ENCODE measurements at regions not wholly inside any gene's neighbourhood (a gene's known extent, or its start where the extent isn't known, plus 50 kb on each side); places are given as distances from the start of the nearest gene placed in this dataset.

- intact Hi-C loops (cut with DNase I): no loop called here
- Histone ChIP-seq H3K9me3 (replicated peaks in 1 of 3) (no peaks in the 10 kb centered on the region), H3K27ac (no peak overlapping the region), H3K4me1 (replicated peaks in 1 of 2) (no peaks in the 10 kb centered on the region), H3K36me3 (replicated peaks in 1 of 2) (no peaks in the 10 kb centered on the region), H3K27me3 (no peaks in the 10 kb centered on the region), H3K4me3 (no peak overlapping the region)
- 61 to 92% (median 75%) methylated on average over 2 of the region's 2 CpGs for WGBS, 4 donors
- DNase-seq: no peak
- no peak for TF ChIP-seq POLR2A (IDR thresholded peaks at IDR 0.05)
- TF ChIP-seq CTCF (IDR thresholded peaks at IDR 0.05): no peak
These were observed 732.8 kb upstream of the IGFBP3 start for GRCh38 chr7:46653848-46654247.

DNA sequence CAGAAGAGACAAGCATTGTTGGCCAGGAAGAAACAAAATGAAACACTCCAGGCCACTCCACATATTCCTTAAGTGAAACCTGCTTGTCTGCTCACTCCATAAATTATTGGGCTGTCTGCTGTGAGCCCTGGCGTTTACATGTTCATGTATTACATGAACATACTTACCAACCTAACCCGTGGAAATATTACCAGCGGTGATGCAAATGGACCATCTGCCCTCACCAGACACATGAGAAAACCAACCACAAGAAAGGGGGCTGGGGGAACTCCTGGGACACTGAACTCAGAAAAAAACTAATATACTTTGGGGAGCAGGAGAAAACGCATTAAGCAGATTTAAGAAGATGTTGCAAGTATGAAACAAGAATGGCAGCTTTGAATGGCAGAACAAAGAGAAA is 731.2 kb upstream of the IGFBP3 start:
- DNase-seq: no peak
- H3K27ac ChIP-seq: no peak overlapping the region
- H3K36me3 ChIP-seq (replicated peaks in 1 of 2): no peaks in the 10 kb centered on the region
- H3K4me1 ChIP-seq (replicated peaks in 1 of 2): no peaks in the 10 kb centered on the region
- no peaks in the 10 kb centered on the region for H3K9me3 ChIP-seq (replicated peaks in 1 of 3)
- H3K4me3 ChIP-seq: no peak overlapping the region
- intact Hi-C loops (cut with DNase I): no loop called here
- TF ChIP-seq CTCF (IDR thresholded peaks at IDR 0.05): no peak
- H3K27me3 ChIP-seq: no peaks in the 10 kb centered on the region
- 82 to 92% (median 89%) methylated on average over 4 of the region's 4 CpGs for WGBS, 4 donors

GRCh38 chr7:46651561-46652088 is 730.6 kb upstream of the IGFBP3 start:
- Histone ChIP-seq H3K9me3 (replicated peaks in 1 of 3) (no peaks in the 10 kb centered on the region), H3K4me3 (no peak overlapping the region), H3K27me3 (no peaks in the 10 kb centered on the region), H3K36me3 (replicated peaks in 1 of 2) (no peaks in the 10 kb centered on the region), H3K27ac (no peak overlapping the region), H3K4me1 (replicated peaks in 1 of 2) (no peaks in the 10 kb centered on the region)
- DNase-seq: no peak
- intact Hi-C loops (cut with DNase I): no loop called here
- TF ChIP-seq CTCF (IDR thresholded peaks at IDR 0.05) (no peak), POLR2A (IDR thresholded peaks at IDR 0.05) (no peak)
- 75 to 86% (median 81%) methylated on average over 8 of the region's 8 CpGs for WGBS, 4 donors

GRCh38 chr7:46651070-46651469 is 730.0 kb upstream of the IGFBP3 start:
- 71 to 86% (median 76%) methylated on average over 2 of the region's 2 CpGs for WGBS, 4 donors
- no peak overlapping the region for H3K4me3 ChIP-seq

More at GRCh38 chr7:46651070-46651469, 730.0 kb upstream of the IGFBP3 start:
- Histone ChIP-seq H3K27ac (no peak overlapping the region), H3K9me3 (replicated peaks in 1 of 3) (no peaks in the 10 kb centered on the region), H3K4me1 (replicated peaks in 1 of 2) (no peaks in the 10 kb centered on the region), H3K36me3 (replicated peaks in 1 of 2) (no peaks in the 10 kb centered on the region), H3K27me3 (no peaks in the 10 kb centered on the region)
- intact Hi-C loops (cut with DNase I): no loop called here
- no peak for DNase-seq
- TF ChIP-seq POLR2A (IDR thresholded peaks at IDR 0.05): no peak
- no peak for TF ChIP-seq CTCF (IDR thresholded peaks at IDR 0.05)

Measured in adrenal gland (tissue), 9 donors.